Thoracic aorta (tissue), 2 donors: ENCODE measurements at regions not wholly inside any gene's neighbourhood (a gene's known extent, or its start where the extent isn't known, plus 50 kb on each side); places are given as distances from the start of the nearest gene placed in this dataset.
A peak's percentile ranks its signal among the peaks of the same experiment; 100 is the strongest.
"Not testable (repeated sequence)": the region's sequence is repeated elsewhere in the genome, so short reads cannot be mapped to it uniquely, and the experiment has no call there.

ENCODE experiments used
- ATAC-seq: fragments of 150-250 bp; one replicate; pipeline ENCODE4 v1.8.0; 2017; ENCODE audit warnings: low read depth; ENCODE audit not compliant: insufficient number of reproducible peaks, low FRiP score
- DNase-seq: peaks from one replicate; pipeline ENCODE4 v3.0.0-alpha.2; 2020; ENCODE audit warnings: low spot score
- H3K27ac ChIP-seq, 2 donors: fragments of 200-600 bp; sonication (generic); 1 replicate in 1 of 2; 2 replicates in 1 of 2; pipeline ENCODE4 v1.5.1; 2016; ENCODE audit warnings: mild to moderate bottlenecking in 2 of 2, moderate library complexity in 2 of 2
- H3K27me3 ChIP-seq: fragments of 200-600 bp; sonication (generic); replicated peaks from 2 replicates; pipeline ENCODE4 v1.6.0; 2016; ENCODE audit warnings: mild to moderate bottlenecking; ENCODE audit not compliant: insufficient read depth
- H3K36me3 ChIP-seq: fragments of 200-600 bp; sonication (generic); one replicate; pipeline ENCODE4 v1.5.1; 2016
- H3K4me1 ChIP-seq, 2 donors: fragments of 200-600 bp; sonication (generic); 1 replicate in 1 of 2; 2 replicates in 1 of 2; pipeline versions ENCODE4 v1.5.1 to v1.6.0; 2016; ENCODE audit warnings: low read depth in 2 of 2, mild to moderate bottlenecking in 1 of 2; ENCODE audit not compliant: control insufficient read depth in 1 of 2
- H3K4me3 ChIP-seq: fragments of 200-600 bp; sonication (generic); 2 replicates; pipeline ENCODE4 v1.5.1; 2016; ENCODE audit warnings: mild to moderate bottlenecking
- H3K9me3 ChIP-seq: fragments of 200-600 bp; sonication (generic); 2 replicates; pipeline ENCODE4 v1.5.1; 2016
- CTCF ChIP-seq: fragments of 200-600 bp; sonication (generic); IDR thresholded peaks from one replicate; pipeline ENCODE4 v1.5.1; 2019; ENCODE audit warnings: antibody characterized with exemption

DNA sequence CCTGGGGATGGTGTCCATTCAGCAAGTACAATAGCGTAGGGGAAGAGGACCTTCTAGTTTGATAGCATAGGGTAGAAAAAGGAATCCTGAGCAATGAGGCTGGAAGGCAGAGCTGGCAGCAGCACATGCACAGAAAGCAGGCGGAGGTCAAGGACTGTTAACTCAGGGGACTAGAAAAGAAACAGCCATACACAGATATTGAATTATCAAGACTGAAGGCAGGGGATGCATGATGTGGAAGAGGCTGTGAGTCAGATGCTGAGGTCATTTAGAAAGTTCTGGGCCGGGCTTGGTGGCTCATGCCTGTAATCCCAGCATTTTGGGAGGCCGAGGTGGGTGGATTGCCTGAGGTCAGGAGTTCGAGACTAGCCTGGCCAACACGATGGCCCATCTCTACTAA is 65.6 kb downstream of the OPTC start:
- no peaks in the 10 kb centered on the region for H3K9me3 ChIP-seq
- H3K36me3 ChIP-seq: no peaks in the 10 kb centered on the region
- H3K27me3 ChIP-seq: no peaks in the 10 kb centered on the region
- peaks cover 40 to 63% of the 10 kb centered on the region in 2 donors for H3K4me1 ChIP-seq
- no peak for TF ChIP-seq CTCF
- peak; percentile 34 for DNase-seq
- peak; percentile 26 for ATAC-seq
- H3K27ac ChIP-seq: peak overlapping the region; percentile 92
- no peak overlapping the region for H3K4me3 ChIP-seq

GRCh38 chr1:203561761-203562160 is 64.9 kb upstream of the ATP2B4 start:
- H3K4me3 ChIP-seq, H3K36me3 ChIP-seq, H3K27me3 ChIP-seq, DNase-seq, ATAC-seq, H3K9me3 ChIP-seq: not testable (repeated sequence)
- peak overlapping the region in 1 of 2 donors; percentile 13 for H3K27ac ChIP-seq
- H3K4me1 ChIP-seq: peaks cover 21 to 47% of the 10 kb centered on the region in 2 donors

DNA sequence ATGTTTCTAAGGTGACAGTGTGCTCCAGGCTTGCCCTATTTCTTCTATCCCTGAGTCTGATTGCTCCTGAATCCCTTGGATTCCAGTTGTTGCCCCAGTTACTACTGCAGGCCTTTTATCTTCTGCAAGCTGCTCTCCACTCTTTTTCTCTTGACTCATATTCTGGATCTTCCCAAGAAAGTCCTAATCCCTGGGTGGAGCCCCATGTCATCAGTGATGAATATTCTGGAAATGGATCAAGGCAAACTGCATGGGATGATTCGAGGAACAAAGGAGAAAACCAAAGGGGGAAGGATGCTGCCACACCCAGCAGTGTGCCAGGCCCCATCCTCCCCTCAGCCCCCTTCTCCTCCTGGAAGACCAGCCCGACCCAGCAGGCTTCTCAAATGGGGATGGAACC is 63.3 kb upstream of the ATP2B4 start:
- Histone ChIP-seq H3K36me3 (no peaks in the 10 kb centered on the region), H3K27ac (peak overlapping the region; percentile 62 to 67), H3K4me3 (no peak overlapping the region), H3K4me1 (peaks cover 10 to 32% of the 10 kb centered on the region in 2 donors), H3K9me3 (no peaks in the 10 kb centered on the region), H3K27me3 (no peaks in the 10 kb centered on the region)
- ATAC-seq: no peak
- TF ChIP-seq CTCF: no peak
- DNase-seq: no peak

DNA sequence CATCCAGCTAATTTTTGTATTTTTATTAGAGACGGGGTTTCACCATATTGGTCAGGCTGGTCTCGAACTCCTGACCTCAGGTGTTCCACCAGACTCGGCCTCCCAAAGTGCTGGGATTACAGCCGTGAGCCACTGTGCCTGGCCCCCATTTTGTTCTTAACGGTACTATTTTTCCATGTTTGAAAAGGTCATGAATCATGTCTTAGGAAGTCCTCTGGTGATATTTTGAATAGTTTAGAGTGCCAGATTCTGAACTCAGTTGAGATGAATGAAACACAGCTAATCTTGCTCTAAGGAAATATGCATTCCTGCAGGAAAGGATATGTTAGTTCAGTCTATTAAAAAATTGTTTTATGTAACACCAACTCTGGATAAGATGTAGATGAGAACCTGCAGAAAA is 62.6 kb upstream of the ATP2B4 start:
- H3K27ac ChIP-seq: peak overlapping the region; percentile 62 to 67
- no peaks in the 10 kb centered on the region for H3K36me3 ChIP-seq
- peak; percentile 58 for ATAC-seq
- H3K4me1 ChIP-seq: peaks cover 5 to 26% of the 10 kb centered on the region in 2 donors
- H3K27me3 ChIP-seq: no peaks in the 10 kb centered on the region
- no peak overlapping the region for H3K4me3 ChIP-seq
- H3K9me3 ChIP-seq: no peaks in the 10 kb centered on the region
- no peak for DNase-seq
- peak; percentile 22 for TF ChIP-seq CTCF

DNA sequence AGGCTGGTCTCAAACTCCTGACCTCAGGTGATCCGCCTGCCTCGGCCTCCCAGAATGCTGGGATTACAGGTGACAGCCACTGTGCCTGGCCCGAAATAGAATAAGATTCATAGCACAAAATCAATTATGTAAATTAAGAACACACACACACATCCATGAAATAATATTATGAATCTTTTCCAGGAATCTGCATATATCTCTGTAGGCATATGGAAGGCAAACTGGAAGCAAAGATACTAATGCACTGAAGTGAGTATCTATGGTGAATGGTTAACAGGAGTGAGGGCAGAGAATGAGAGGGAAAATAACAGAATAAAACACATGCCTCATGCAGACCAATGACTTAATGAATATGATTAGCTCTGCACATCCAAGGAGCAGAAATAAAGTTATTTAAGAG is 61.6 kb upstream of the ATP2B4 start:
- no peak for DNase-seq
- no peak for TF ChIP-seq CTCF
- Histone ChIP-seq H3K27ac (peak overlapping the region in 1 of 2 donors; percentile 67), H3K36me3 (no peaks in the 10 kb centered on the region), H3K4me1 (peaks cover 5 to 16% of the 10 kb centered on the region in 2 donors), H3K27me3 (no peaks in the 10 kb centered on the region), H3K4me3 (no peak overlapping the region), H3K9me3 (no peaks in the 10 kb centered on the region)
- no peak for ATAC-seq

DNA sequence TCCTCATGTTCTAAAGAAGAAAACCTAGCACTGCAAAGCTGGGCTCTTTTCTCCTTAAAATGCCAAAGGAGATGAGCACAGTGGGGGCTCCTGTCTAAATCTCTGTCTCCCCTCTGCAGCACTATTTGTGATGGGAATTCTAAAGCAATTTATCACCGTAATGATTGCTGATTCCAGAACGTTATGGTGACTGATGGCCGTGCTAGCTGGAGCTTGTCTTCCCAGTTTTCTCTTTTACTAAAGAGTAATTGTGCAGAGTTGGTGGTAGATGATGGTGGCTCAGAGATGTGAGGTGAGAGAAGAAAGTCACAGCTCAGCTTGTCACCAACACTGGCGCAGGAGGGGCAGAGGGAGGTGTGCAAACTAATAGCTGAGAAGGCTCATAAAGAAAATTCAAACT is 60.7 kb upstream of the ATP2B4 start:
- ATAC-seq (no peak), DNase-seq (no peak)
- no peak overlapping the region for H3K4me3 ChIP-seq
- no peaks in the 10 kb centered on the region for H3K27me3 ChIP-seq
- peaks cover 5 to 15% of the 10 kb centered on the region in 2 donors for H3K4me1 ChIP-seq
- no peaks in the 10 kb centered on the region for H3K9me3 ChIP-seq
- H3K27ac ChIP-seq: no peak overlapping the region
- no peak for TF ChIP-seq CTCF
- no peaks in the 10 kb centered on the region for H3K36me3 ChIP-seq

- not testable (repeated sequence) for H3K4me3 ChIP-seq, H3K27me3 ChIP-seq, H3K36me3 ChIP-seq, H3K9me3 ChIP-seq, H3K27ac ChIP-seq, ATAC-seq, DNase-seq
- peaks cover 5 to 20% of the 10 kb centered on the region in 2 donors for H3K4me1 ChIP-seq
These were observed 59.7 kb upstream of the ATP2B4 start for GRCh38 chr1:203566966-203567365.
